ENCODE measurements at regions not wholly inside any gene's neighbourhood (a gene's known extent, or its start where the extent isn't known, plus 50 kb on each side); places are given as distances from the start of the nearest gene placed in this dataset.

DNA sequence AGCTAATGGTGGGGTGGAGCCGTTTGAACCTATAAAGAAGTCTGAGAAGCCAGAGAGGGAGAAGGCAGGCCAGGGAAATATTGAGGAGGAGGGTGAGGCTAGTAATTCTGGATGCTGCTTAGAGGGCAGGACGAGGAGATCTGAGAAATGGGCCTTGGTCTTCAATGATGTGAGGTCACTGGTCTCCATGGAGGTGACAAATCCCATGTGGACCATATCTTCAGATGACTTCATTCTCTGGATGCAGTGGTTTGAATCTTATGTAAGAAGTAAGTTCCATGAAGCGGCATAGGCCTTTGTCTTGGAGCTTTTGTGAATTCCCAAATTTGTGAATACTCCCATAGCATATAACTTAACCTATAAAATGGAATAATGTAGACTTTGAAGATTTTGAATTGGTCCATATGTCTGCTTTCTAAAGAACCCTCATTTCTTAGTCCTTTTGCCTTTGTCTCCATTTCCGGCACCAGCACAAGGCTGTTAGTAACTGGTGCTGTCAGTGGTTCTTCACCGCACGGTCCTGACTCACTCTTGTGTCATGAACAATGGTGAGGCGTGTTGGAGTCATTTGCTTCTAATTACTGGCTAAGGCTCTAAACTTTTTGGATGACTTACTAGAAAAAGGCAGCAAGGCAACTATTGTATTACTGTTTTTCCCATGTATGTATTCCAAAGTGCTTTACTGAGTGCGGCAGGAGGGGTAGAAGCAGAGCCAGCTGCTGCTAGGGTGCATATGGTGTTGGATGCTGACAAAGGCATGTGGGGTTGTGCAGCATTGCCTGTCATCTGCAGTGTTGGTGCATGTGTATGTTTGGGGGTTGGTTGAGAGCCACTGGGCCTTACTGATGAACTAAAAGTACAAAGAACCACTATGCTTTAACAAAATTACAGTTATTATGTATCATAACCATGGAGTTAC, 279.3 kb upstream of the C2CD4B start:
- no peak for DNase-seq (ENCODE audit: low spot score)

DNA sequence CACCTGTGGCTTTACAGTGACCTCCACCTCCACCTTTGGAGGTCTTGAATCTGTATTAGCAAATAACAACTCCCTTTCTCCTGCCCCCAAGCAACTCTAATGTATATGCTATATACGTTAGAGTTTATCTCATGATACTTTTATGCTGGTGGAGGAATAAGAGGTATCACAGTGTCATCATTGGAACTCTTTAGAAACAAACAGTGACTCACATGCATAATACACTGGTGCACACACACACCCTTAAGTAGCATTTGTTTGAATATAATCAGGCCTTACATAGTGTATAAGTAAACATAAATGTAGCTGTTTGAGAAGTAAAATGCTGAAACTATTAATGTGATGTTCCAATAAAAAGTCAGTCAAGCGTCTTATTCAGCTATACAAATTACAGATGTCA, 280.2 kb upstream of the C2CD4B start:
- no peak for DNase-seq (ENCODE audit: low spot score)

DNA sequence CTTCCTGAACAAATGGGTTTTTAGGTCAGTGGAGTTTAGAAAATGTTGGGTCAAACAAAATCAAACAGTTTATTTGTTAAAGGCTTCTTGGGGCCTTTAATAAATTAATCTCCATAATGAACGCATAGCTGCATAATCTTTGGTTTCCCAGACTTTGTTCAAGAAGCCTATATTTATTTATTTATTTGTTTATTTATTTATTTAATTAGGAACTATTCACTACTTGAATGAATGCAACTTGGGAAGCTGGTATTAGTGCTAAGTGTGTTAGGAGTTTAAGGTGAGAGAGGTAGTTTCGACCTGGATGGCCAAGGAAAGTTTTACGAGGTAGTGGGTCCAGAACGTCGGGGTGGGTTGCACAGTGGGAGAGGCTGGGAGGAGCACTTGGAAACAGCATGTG, 281.9 kb upstream of the C2CD4B start:
- no peak for DNase-seq (ENCODE audit: low spot score)

DNA sequence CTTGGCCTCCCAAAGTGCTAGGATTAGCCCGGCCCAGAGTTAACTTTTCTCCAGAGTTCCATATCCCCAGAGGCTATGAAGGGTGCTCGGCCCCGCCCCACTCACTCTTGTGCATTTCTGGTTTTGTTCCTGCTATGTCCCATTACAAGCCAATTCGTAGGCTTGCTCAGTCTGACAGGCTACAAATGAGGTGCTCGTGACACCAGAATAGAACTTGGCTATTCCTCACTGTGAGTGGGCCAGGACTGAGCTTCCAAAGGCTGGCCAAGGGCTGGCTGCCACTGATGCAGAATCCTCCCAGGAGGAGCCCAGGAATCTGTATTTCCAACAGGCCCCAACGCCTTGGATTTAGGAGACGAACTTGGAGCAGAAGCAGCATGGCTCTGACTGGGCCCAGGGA, 282.7 kb upstream of the C2CD4B start:
- DNase-seq (ENCODE audit: low spot score): no peak

DNA sequence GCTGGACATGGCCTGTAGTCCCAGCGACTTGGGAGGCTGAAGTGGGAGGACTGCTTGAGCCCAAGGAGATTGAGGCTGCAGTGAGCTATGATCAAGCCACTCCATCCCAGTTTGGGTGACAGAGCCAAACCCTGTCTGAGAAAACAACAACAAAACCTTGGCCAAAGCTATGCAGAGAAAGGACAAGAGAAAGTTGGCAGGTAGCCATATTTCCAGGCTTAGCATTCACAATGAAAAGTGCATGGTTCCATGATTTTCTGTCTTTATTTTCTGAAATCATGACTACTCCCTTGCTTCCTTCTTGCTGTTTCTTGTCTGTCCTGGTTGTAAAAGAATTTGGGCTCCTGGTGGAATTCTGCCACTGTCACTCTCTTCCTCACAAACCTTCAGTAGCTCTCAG, 284.6 kb upstream of the C2CD4B start:
- no peak for DNase-seq (ENCODE audit: low spot score)

DNA sequence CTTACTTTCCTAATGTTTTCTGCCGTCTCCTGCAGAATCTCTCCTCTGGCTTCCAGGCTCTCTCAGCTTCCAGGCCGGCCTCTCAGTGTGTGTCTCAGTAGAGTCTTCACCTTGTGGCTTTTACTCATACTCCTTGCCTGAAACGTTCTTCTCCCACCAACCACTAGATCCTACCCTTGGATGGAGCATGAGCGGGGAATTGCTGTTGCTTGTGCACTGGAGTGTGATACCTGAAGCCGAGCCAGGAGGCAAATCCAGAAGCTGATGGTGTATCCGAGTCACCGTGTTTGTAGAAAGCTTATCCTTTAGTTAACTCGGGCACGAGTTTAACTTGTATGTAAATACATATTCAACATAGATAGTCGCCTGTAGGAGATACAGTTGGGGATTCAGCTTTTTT, 285.0 kb upstream of the C2CD4B start:
- no peak for DNase-seq (ENCODE audit: low spot score)

DNA sequence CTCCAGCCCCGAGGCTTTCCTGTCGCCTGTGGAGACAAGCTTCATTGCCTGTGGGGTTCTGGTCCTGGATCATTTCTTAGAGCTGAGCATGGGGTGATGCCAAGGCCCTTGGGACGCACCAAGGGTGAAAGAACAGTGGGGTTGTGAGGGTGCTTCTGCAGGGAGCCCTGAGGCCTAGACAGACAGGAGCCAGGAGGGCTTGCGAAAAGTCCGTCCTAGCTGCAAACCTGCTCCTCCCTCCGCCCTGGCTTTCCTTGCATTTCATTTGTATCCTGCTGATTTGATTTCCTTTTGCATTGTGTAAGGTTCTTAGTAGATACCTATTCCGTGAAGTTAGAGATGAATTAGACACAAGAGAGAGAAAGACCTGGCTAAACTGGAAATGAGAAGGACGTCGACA, 286.9 kb upstream of the C2CD4B start:
- DNase-seq (ENCODE audit: low spot score): no peak

DNA sequence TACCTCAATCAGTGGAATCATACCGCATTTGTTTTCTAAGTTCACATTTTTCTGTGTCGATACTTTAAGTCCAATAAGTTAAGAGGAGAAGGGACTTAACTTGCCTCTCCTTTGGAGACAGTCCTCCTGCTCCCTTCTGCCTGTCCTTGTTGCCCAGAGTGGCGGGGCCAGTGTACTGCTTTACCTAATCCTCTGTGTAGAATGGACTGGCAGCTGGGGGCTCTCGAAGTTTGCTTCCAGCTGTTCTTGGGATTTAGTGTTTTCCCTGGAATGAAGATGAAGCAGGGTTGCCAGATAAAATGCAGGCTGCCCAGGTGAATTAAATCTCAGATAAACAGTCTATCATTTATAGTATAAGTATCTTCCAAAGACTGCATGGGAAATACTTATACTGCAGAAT, 287.6 kb upstream of the C2CD4B start:
- DNase-seq (ENCODE audit: low spot score): no peak

DNA sequence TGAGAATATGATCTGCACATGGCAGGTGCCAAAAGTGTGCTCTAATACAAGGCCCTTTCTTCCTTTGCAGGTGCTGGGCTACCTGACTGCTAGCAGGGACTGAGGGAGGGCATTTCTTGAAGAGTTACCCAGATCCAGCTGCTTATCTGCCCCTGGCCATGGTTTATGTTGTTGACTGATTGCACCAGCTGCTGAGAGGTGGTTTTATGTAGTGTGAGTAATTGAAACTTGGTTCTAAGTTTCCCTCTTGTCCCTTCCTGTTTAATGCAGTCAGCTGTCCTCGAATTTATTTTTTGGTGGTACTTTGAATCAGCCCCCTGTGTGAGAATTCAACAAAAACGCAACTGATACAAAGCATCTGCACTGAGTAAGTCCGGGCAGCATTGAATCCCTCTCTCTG, 288.3 kb upstream of the C2CD4B start:
- peak; percentile 62 for DNase-seq (ENCODE audit: low spot score)

DNA sequence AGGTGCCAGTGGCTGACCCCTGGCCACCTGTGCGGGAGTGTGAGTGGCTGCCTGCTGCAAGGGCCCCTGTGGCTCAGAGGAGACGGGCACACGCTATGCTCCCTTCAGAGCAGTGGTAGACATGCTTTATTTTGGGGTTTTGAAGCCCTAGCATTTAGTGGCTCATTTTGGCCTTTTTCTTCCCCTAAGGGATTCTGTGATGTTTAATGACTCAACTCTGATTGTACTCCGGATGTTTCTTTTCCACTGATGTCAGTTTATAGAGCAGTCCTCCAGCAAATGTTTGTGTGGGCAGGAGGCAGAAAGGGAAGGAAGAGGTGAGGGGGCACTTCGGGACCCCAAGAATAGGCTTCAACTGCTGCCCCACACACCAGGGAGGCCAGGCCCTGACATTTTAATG, 288.9 kb upstream of the C2CD4B start:
- DNase-seq (ENCODE audit: low spot score): peak; percentile 6

DNA sequence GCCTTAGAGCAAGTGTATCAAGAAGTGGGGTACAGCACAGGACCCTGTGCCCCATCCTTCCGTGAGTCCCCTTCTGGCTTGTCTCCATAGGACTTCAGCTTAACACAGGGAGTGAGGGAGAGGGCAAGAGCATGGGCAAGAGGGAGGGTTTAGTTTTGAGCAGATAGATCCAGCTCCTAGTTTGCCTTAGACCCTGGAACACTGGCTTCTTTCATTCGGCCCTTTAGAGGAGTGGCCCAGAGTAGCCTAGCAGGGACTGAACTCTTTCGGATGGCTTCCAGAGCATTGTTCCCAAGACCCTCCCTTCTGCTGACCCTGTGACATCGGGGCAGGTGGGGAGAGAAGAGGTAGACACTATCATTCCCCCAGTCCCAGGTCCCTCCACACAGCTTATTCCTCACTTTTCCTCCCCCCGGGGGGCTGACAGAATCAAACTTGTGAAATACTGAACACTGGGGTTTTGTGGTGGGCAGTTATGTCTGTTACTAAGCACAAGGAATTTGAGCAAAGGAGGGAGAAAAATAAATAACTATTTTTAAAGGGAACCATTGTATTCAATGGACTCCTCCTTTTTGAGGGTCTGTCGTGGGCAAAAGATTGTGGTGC, 289.6 kb upstream of the C2CD4B start:
- no peak for DNase-seq (ENCODE audit: low spot score)

DNA sequence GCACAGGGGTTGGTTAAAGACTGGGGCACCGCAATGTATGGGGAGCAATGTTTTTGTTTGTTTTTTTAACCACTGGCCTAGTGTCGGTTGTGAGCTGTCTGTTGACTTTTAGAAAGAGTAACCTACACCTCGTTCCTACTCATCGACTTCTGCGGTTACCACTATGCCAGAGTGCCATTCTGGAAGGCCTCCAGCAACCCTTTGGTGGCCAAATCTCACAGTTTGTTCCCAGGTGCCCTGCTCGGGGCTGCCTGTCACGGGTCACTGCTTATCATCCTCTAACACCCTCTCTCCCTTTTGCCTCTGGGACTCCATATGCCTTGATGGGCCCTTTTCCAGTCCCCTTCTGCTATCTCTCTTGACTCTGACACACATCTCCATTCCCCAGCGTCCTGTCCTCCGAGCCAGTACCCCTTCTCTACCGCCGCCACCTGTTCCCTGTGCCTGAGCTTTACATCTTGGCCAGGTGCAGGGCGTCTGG, 290.4 kb upstream of the C2CD4B start:
- peak; percentile 41 for DNase-seq (ENCODE audit: low spot score)

DNA sequence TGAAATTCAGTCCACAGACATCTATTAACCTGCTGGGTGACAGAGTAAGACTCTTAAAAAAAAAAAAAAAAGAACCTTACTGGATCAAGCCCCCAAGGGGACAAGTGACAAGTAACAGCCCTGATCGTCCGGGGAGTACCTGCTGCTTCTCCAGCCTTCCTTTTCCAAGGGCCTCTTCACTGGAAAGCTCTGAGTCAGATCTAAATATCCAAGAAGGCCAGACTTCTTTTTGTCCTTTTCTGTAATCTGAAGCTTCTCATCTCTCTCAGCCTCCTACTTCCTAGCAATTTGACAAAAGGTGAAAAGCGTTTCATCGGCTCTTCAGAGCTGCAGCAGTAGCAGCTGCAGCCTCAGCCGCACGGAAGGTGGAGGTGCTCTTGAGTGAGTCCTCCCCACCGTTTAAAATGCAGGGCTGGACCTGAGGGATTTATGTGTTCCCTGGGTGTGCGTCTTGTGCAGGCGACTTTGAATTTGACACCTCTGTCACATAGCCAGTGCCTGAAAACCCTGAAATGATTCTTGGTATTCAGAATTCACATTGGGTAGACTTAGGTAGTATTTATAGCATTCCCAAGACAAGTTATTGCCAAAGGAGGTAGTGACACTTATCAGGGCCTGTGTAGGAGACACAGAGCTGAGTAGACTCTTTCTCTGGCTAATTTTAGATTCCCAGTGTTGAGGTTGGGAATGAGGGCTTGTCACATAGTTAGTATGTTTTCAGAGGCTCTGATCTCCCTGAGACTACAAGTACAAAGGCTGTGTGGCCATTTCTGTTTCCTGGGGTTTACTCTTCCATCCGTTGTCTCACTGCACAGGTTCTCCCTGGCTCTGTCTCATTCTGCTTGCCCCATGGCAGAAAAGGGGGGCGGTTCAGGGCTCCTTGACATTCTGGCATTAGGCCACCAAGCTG, 291.2 kb upstream of the C2CD4B start:
- DNase-seq (ENCODE audit: low spot score): no peak

DNA sequence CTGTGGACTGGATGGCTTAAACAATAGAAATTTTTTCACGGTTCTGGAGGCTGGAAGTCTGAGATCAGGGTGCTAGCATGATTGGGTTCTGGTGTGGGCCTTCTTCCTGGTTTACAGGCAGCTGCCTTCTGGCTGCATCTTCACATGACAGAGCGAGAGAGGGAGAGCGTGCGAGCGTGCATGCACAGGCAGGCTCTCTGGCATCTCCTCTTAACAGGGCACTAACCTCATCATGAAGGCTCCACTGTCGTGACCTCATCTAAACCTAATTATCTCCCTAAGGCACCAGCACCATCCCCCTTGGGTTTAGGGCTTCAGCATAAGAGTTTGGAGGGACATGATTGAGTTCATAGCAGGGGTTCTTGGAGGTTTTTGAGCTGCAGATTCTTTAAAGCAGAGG, 292.0 kb upstream of the C2CD4B start:
- no peak for DNase-seq (ENCODE audit: low spot score)

DNA sequence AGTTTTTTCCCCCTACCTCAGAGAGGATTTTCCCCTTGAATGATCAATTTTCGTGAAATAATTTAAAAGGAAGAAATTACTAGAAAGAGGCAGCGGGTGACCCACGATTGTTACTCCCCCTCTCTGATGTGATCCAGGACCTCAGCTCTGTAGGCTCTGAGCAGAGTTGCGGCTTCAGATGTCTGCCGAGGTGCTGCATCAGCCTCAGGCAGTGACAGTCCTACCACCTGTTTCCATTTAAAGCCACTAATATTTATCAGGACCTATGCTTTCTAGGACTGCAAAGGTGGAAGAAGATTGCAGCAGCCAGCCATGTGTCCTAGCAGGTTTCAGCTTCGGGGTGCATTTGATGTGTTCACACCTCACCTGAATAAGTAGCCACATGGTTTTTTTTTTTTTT, 294.8 kb upstream of the C2CD4B start:
- DNase-seq (ENCODE audit: low spot score): no peak

DNA sequence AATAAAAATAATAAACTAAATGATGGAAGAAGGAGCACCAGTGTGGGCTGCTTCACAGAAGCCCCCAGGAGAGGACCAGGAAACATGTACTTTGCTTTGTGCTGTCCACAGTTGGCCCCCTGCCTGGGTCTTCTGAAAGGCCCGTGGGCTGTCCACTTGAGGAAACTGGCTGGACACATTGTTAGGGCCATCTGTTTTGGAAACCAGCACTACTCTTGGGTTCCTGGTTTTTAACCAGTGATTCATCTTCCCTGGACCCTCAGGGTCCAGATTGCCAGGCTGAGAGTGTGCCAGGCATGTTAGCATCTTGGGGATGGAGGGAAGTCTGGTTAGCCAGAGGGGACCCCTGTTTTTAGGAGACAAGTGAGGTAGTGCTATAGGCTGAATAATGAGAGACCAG, 297.2 kb upstream of the C2CD4B start:
- no peak for DNase-seq (ENCODE audit: low spot score)

DNA sequence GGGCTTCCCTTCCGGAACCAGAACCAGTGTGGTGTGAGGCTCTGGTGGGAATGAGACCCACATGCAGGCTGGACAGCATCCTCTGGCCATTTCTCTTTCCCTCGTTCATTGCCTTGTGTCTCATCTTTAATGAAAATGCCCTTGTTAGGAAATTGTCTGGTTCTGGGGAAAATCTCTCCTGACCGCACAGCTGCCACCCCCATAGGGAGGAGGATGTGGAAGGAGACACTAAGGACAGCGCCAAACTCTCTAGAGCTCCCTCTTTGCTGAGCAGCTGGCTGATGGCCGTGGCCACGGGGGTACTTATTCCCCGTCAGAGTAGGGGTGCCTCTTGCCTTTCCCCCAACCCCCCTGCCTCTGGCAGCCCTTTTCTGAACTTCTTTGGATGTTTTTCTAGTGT, 297.6 kb upstream of the C2CD4B start:
- DNase-seq (ENCODE audit: low spot score): no peak

DNA sequence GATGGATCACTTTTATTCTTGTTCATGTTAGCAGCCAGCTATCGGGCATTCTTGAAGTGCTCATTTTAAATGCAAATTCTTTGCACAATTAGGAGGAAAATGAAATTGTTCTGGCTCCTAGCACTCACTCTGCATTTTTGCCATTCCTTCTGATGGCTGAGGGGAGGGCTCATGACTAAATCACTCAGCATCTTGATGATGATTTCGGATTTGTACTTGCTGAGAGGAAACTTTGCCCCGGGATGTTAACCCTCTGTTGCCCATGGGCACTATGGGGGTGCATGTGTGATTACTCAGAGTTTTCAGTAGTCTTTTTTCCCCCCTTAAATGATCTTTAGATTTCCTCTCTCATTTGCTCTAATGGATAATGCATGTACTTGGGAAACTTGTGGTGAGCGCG, 299.6 kb upstream of the C2CD4B start:
- DNase-seq (ENCODE audit: low spot score): no peak

DNA sequence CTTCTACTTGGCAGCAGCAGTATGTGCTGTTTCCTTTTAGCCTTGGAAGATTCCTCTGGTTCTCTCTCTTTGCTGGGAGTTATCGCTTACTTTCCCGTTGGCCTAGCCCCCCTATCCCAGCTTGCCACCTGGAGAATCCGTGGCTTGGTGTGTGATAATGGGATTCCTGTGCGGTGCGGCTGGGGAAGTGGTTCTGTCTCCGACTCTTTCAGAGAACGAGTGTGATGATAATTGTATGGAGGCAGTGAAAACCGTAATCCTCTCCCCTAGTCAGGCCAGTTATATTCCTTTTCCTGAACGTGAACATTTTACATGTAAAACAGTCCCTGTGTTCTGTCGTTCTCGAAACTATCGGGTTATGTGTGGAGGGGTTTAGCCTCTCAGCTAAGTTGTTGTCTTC, 300.1 kb upstream of the C2CD4B start:
- DNase-seq (ENCODE audit: low spot score): no peak

DNA sequence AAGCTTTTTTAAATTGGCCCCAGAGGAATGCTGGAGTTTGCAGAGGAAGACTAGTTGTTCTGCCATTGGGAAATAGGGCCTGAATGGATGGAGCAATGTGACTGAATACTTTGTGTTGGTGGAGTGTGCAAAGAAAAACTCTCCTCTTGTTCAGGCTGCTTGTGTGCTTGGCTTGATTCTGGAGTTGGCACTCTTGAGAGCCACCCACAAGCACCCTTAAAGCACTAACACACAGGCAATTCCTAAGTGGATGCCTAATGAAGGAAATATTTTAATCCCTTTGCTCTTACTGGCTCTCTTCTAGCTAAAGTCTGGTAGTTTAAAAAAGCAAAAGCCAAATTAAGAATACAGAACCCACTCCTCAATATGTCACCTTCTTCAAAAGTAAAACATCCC, 304.4 kb upstream of the C2CD4B start:
- DNase-seq (ENCODE audit: low spot score): no peak

DNA sequence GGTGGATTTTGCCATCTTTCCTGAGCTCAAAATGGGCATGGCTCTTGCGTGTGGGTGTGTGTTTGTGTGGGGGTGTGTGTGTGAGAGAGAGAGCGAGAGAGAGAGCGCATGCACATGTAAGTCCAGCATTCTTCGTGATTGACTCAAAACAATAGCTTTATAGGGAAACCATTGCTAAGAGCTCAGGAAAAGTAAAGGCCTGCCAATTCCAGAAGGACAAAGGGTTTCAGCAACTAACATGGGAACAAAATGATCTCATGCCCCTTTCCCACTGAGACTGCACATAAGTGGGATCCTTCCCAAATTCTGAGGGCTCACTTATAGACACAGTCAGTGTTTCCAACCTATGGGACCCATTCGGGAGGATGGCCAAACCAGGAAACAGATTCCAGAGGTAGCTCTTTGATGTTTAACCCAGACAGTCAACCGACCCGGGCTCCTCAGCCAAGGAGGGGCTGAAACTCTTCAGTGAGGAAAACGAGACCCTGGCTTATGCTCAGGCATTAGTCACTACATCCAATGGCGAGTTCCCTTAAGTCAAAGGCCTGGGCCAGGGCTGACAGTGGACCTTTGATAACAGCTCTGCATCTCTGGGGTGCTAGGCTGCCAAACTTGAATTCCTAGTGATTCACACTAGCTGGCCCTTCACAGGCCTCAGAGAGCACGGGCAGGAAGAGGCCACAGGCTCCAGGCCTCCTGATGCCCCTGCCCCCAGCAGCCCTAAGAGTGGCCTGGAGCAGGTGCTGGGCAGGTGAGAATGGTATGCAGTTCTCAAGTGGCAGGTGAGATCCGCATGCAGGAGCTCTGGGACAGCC, 305.0 kb upstream of the C2CD4B start:
- no peak for DNase-seq (ENCODE audit: low spot score)

All from hematopoietic multipotent progenitor cell treated with erythropoietin and hydrocortisone succinate and interleukin-3 and kit ligand, for 17 days (in vitro differentiated cells).